H1 (cell line): ENCODE measurements at regions not wholly inside any gene's neighbourhood (a gene's known extent, or its start where the extent isn't known, plus 50 kb on each side); places are given as distances from the start of the nearest gene placed in this dataset.

Source experiments
- CEBPB ChIP-seq: IDR thresholded peaks from 2 replicates; pipeline ENCODE4 v1.6.1; 2012; ENCODE audit warnings: low read depth, low read length
- CHD7 ChIP-seq: fragments of 300-600 bp; sonication (generic); IDR thresholded peaks from 2 replicates; pipeline ENCODE4 v1.7.1; 2012; ENCODE audit warnings: low read length, moderate library complexity, mild to moderate bottlenecking, inconsistent platforms; ENCODE audit not compliant: insufficient replicate concordance
- TEAD4 ChIP-seq: IDR thresholded peaks from 2 replicates; pipeline ENCODE4 v1.6.1; 2012; ENCODE audit warnings: low read depth, low read length, inconsistent platforms, mixed read lengths

GRCh38 chr1:195828325-195828724, 779.9 kb downstream of the KCNT2 start (continued):
- TF ChIP-seq CHD7 = no peak
- peak; percentile 77 for TF ChIP-seq TEAD4
- TF ChIP-seq CEBPB = no peak
